ENCODE measurements at regions not wholly inside any gene's neighbourhood (a gene's known extent, or its start where the extent isn't known, plus 50 kb on each side); places are given as distances from the start of the nearest gene placed in this dataset.
A peak's percentile ranks its signal among the peaks of the same experiment; 100 is the strongest.

DNA sequence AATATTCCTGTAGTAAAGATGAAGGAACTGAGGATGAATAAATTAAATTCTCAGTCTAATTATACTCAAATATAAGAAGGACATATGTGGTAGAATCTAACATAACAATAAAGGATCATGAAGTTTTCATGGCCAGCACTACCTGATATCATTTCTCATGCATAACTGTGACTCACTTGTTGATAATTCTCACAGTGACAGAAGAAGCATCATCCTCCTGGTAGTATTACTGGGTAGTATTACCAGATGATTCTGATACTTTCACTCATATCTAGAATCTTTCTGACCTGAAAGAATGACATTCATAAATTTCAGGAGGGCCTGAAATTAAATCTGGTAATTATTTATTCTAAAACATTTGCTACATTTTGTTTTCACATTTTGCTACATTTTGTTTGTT lies 1375.0 kb downstream of the EPHA7 start:
- DNase-seq (ENCODE audit: low read depth, low spot score) (no peak), ATAC-seq (peak; percentile 73), FAIRE-seq (no peak)
- H3K4me2 ChIP-seq (ENCODE audit: control insufficient read depth, insufficient read depth): no peak overlapping the region
- RAD21 ChIA-PET (ENCODE audit: unreplicated experiment): no interaction called here
- H2AFZ ChIP-seq (ENCODE audit: control insufficient read depth, low read depth, low read length): no peak overlapping the region
- no peaks in the 10 kb centered on the region for H3K27me3 ChIP-seq (replicated peaks in 1 of 2; ENCODE audit: control insufficient read depth in 2 of 2, insufficient read depth in 2 of 2, low read length in 1 of 2)
- H4K20me1 ChIP-seq (ENCODE audit: control insufficient read depth, insufficient read depth): no peaks in the 10 kb centered on the region
- H3K4me3 ChIP-seq: no peak overlapping the region
- no peak overlapping the region for H3K27ac ChIP-seq (ENCODE audit: control insufficient read depth, insufficient read depth)
- intact Hi-C loops (cut with micrococcal nuclease; ENCODE audit: unreplicated experiment) (no loop called here), in situ Hi-C loops (cut with MboI) (no loop called here)
- POLR2A ChIA-PET: no interaction called here
- H3K4me1 ChIP-seq (ENCODE audit: control insufficient read depth, insufficient read depth, low read length): no peaks in the 10 kb centered on the region
- CTCF ChIA-PET: no interaction called here
- TF ChIP-seq GABPA (IDR thresholded peaks at IDR 0.05; ENCODE audit: low read depth) (no peak), KLF5 (IDR thresholded peaks at IDR 0.05; ENCODE audit: partially characterized antibody) (no peak), ZNF24 (IDR thresholded peaks at IDR 0.05) (no peak), ZBED1 (IDR thresholded peaks at IDR 0.05; ENCODE audit: borderline replicate concordance) (no peak), STAT3 (IDR thresholded peaks at IDR 0.05; ENCODE audit: low read depth, low read length) (no peak)
- H3K36me3 ChIP-seq (ENCODE audit: control insufficient read depth in 2 of 2, insufficient read depth in 2 of 2, low read length in 1 of 2): no peaks in the 10 kb centered on the region
- H3K9me3 ChIP-seq (replicated peaks; ENCODE audit: control insufficient read depth, insufficient read depth, low read length): no peaks in the 10 kb centered on the region
- H3K79me2 ChIP-seq (ENCODE audit: control insufficient read depth, insufficient read depth, low read length): no peaks in the 10 kb centered on the region
- no peak overlapping the region for H3K9ac ChIP-seq (ENCODE audit: control insufficient read depth, insufficient read depth, low read length)
- BruUV-seq (replicated peaks): no TSS peak
- SMC1A ChIA-PET (ENCODE audit: uncharacterized antibody, unreplicated experiment): interaction anchor here (1.3 kb wide), 1 partner anchor 80 kb away, joined by 3 read pairs; no protein-coding TSS in a partner anchor

DNA sequence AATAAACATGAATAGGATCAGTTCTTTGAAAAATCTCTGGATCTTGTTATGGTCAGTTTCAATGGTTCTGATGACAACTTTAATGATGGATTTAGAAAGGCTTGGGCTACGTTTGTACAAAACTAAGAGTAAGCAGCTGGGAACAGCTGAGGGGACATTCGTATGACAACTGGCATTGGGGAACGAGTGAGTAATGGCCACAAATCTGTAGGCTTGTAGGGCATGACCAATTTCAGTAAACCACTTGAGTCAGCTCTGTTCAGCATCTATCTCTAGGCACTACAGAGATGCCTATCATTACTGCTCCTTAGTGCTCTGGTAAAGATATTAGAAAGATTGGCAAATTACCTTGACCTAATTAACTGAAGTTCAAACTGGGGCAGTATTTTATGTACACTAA lies 1375.6 kb downstream of the EPHA7 start:
- Histone ChIP-seq H3K9me3 (replicated peaks; ENCODE audit: control insufficient read depth, insufficient read depth, low read length) (no peaks in the 10 kb centered on the region), H3K36me3 (ENCODE audit: control insufficient read depth in 2 of 2, insufficient read depth in 2 of 2, low read length in 1 of 2) (no peaks in the 10 kb centered on the region), H3K4me2 (ENCODE audit: control insufficient read depth, insufficient read depth) (no peak overlapping the region), H4K20me1 (ENCODE audit: control insufficient read depth, insufficient read depth) (no peaks in the 10 kb centered on the region), H3K4me1 (ENCODE audit: control insufficient read depth, insufficient read depth, low read length) (no peaks in the 10 kb centered on the region), H3K79me2 (ENCODE audit: control insufficient read depth, insufficient read depth, low read length) (no peaks in the 10 kb centered on the region), H2AFZ (ENCODE audit: control insufficient read depth, low read depth, low read length) (no peak overlapping the region), H3K27me3 (replicated peaks in 1 of 2; ENCODE audit: control insufficient read depth in 2 of 2, insufficient read depth in 2 of 2, low read length in 1 of 2) (no peaks in the 10 kb centered on the region), H3K9ac (ENCODE audit: control insufficient read depth, insufficient read depth, low read length) (no peak overlapping the region), H3K4me3 (no peak overlapping the region), H3K27ac (ENCODE audit: control insufficient read depth, insufficient read depth) (no peak overlapping the region)
- ChIA-PET CTCF (no interaction called here), SMC1A (ENCODE audit: uncharacterized antibody, unreplicated experiment) (interaction anchor here (0.8 kb wide), 1 partner anchor 102 kb away, joined by 3 read pairs; no protein-coding TSS in a partner anchor), POLR2A (no interaction called here), RAD21 (ENCODE audit: unreplicated experiment) (no interaction called here)
- DNase-seq (ENCODE audit: low read depth, low spot score) (no peak), ATAC-seq (peak; percentile 81), FAIRE-seq (no peak)
- intact Hi-C loops (cut with micrococcal nuclease; ENCODE audit: unreplicated experiment): no loop called here
- in situ Hi-C loops (cut with MboI): no loop called here
- BruUV-seq (replicated peaks): no TSS peak
- TF ChIP-seq ZNF274 (IDR thresholded peaks at IDR 0.05; ENCODE audit: insufficient read depth, insufficient read length): no peak
- no peak for TF ChIP-seq IKZF2 (IDR thresholded peaks at IDR 0.05)
- TF ChIP-seq STAT1 (conservative IDR thresholded peaks at IDR 0.05): no peak
- TF ChIP-seq SUPT20H (IDR thresholded peaks at IDR 0.05; ENCODE audit: borderline replicate concordance, control insufficient read depth, low read depth, low read length): no peak
- TF ChIP-seq SIX5 (IDR thresholded peaks at IDR 0.05; ENCODE audit: low read depth, low read length, severe bottlenecking): no peak
- TF ChIP-seq SMC3 (IDR thresholded peaks at IDR 0.05; ENCODE audit: borderline replicate concordance, low read length): no peak
- no peak for TF ChIP-seq SUZ12 (IDR thresholded peaks at IDR 0.05; ENCODE audit: unreplicated experiment)
- no peak for TF ChIP-seq FOS (IDR thresholded peaks at IDR 0.05; ENCODE audit: borderline replicate concordance, extremely low read depth, insufficient read length)
- TF ChIP-seq HDAC2 (IDR thresholded peaks at IDR 0.05): no peak
- no peak for TF ChIP-seq NR2C1 (IDR thresholded peaks at IDR 0.05)
- no peak for TF ChIP-seq EP300 (IDR thresholded peaks at IDR 0.05; ENCODE audit: borderline replicate concordance in 1 of 2, control insufficient read depth in 1 of 2, low read depth in 2 of 2, low read length in 2 of 2)
- no peak for TF ChIP-seq MYB (IDR thresholded peaks at IDR 0.05; ENCODE audit: borderline replicate concordance, low read depth, low read length)
- TF ChIP-seq JUND (IDR thresholded peaks at IDR 0.05; ENCODE audit: low read depth, low read length): no peak
- TF ChIP-seq ZNF217 (IDR thresholded peaks at IDR 0.05): no peak
- no peak for TF ChIP-seq KDM1A (IDR thresholded peaks at IDR 0.05; ENCODE audit: borderline replicate concordance)
- TF ChIP-seq ZNF24 (IDR thresholded peaks at IDR 0.05): no peak
- 0% methylated on average over 3 of the region's 3 CpGs for WGBS (ENCODE audit: insufficient coverage, insufficient replicate concordance, low lambda C conversion rate, missing lambda C conversion rate)

Data from GM12878 (cell line).